NCI-H128 (cell line): ENCODE measurements at regions not wholly inside any gene's neighbourhood (a gene's known extent, or its start where the extent isn't known, plus 50 kb on each side); places are given as distances from the start of the nearest gene placed in this dataset.
"Not testable (repeated sequence)": the region's sequence is repeated elsewhere in the genome, so short reads cannot be mapped to it uniquely, and the experiment has no call there.

Experiments
- DNase-seq: peaks from one replicate; lab custom pipeline; 2025; ENCODE audit not compliant: unreplicated experiment; lab: John Stamatoyannopoulos, UW

DNA sequence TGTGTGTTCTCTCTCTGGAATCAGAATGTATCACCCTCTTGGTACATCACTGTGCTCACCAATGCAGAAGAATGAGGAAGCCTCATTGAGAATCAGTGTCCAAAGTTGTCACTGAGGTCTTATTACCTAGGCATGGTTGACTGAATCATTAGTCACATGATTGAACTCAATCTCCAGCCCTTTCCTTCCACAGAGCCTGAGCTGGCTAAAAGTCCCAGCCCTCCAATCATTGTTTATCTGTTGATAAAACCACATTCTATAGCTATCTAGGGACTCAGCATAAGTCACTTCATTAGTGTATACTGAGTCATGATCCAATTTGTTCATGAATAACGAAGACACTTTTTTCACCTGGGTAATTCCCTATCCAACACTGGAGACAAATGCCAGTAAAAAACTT, 396.8 kb downstream of the TRAM1L1 start:
- DNase-seq = no peak

DNA sequence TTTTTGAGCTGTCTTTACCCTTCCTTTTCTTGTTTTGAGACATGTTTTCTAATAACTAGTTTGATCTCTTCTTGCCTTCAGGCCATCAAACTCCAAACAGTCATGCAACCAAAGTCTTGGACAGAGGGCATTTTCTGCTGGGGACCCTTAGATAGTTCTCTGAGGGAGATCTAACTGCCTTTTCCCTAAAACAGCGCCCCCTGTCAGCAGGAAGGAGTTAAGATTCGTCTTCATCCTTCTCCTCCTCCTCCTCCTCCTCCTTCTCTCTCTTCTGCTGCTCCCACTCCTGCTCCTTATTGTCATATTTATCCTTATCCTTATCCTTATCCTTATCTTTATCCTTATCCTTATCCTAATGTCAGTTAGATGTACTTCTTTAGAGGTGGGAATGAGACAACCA, 417.2 kb downstream of the TRAM1L1 start:
- DNase-seq = no peak

DNA sequence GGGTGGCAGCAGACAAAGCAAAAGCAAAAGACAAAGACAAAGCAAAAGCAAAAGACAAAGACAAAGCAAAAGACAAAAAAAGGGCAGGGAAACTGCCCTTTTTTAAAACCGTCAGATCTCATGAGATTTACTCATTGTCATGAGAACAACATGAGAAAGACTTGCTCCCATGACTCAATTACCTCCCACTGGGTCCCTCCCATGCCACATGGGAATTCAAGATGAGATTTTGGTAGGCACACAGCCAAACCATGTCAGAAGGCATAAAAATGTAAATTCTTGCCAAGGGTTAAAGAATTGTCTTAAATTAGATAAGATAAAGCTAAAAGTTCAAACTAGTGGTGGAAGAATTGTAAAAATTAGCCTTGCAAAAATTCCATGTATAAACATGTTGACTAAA, 419.7 kb downstream of the TRAM1L1 start:
- no peak for DNase-seq

DNA sequence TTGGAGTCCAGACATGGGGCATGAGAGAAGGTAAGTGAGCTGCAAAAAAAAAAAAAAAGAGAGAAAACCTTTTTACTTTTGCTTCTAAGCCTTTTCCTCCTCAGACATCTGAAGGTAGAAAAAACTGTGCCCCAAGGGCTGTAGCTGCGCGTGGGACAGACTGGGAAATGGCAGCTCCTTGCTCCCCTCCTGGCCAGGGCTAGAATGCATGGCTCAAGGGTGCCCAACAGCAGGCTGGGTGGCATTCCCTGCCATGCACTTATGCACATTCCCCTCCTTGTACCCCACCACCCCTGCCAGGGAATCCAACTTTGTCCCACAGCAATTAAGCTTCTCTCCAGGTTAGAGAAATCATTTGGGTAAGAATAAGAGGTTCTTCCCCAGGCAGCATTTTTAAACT, 421.2 kb downstream of the TRAM1L1 start:
- DNase-seq = no peak

DNA sequence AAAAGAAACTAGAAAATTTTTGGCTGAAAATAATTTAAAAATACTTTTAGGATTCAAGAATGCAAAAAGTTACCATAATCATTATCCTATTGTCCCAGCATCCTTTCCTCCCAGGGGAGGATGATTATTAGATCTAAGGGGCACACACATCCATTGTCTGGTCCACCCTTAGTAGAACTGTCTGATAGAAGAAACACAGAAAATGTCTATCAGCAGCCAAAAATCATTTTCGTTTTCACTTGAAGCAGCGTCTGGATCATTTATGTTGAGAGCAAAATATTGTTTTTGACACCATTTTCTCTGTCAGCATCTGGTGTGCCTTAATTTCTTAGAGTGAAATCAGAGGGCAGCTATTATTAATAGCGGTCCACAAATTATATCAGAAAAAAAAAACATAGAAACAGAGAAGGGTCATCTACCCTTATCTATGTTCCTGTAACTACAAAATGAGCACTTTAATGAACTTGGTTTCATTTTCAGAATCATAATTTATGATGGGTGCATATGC, 446.3 kb downstream of the TRAM1L1 start:
- no peak for DNase-seq

DNA sequence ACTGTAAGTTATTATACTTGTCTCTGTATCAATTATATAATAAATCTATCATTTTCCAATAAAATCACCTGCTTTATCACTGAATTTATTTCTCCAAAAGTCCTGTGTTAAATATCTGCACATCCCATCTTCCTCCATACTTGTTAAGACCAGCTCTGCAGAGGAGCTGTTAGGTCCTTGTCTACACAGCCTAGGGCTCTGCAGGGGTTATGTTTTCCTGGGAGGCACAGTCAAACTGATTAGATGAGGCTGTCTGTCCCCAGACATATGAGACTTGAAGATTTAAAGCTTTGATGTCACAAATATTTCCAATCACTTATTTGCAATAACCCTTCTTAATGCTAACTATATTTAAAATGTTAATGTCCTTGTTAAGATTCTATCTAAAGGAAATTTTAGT, 446.8 kb downstream of the TRAM1L1 start:
- no peak for DNase-seq

DNA sequence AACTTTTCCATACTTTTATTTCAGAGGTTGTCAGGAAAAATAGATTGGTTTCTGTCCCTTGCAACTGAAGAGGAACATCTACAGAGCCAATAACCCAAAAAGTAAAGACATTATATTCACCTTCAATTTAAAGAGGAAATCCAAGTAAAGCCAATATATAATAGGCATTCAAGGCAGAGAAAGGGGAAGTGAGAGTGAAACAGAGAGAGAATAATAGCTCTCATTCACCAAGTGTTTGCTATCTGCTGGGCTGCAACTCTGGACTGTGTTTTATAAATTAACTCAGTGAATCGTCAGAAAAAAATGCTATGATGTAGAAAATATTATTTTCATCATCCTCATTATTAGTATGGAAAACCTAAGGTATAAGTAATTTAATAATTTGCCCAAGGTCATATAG, 448.5 kb downstream of the TRAM1L1 start:
- no peak for DNase-seq

DNA sequence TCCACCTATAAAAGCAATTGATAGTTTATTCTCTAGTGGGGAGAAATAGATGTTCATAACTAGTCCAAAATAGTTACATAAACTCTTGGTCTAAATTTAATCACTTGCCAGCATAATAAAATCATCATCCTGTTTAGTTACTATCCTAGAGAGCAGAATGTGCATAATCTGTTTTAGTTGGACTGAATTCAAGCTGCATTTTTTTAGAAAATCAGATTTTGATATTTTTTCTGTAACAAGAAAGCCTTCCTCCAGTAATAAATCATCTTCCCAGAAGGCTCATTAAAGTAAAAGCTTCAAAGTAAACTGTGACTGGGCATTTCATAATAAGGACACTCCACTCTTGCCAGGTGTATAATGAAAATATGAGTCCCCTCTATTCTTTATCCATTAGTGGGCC, 453.1 kb downstream of the TRAM1L1 start:
- no peak for DNase-seq

DNA sequence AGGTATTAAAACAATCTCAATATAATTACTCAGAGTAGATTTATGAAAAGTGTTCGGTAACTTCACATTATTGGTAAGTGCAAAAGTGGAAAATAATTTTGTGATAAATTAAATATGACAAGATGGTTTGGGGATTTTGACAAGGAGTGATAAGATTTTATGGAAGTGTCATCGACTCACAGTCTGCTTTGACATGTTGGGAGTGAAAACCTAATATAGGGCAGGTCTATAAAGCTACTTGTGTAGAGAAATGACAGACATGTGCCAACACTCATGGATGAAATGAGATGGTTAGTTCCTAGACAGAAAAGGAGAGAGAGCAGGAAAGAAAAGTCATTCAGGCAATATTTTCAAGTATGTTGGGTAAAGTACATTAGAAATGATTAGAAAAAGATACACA, 456.8 kb downstream of the TRAM1L1 start:
- no peak for DNase-seq

DNA sequence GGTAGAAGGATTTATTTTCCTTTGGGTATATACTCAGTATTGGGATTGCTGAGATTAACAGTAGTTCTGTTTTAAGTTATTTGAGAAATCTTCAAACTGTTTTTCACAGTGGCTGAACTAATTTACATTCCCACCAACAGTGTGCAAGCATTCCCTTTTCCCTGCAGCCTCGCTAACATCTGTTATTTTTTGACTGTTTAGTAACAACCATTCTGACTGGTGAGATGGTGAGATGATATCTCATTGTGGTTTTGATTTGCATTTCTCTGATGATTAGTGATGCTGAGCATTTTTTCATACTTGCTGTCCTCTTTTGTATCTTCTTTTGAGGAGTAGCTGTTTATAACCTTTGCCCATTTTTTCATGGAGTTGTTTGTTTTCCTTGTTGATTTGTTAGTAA, 457.8 kb downstream of the TRAM1L1 start:
- no peak for DNase-seq

DNA sequence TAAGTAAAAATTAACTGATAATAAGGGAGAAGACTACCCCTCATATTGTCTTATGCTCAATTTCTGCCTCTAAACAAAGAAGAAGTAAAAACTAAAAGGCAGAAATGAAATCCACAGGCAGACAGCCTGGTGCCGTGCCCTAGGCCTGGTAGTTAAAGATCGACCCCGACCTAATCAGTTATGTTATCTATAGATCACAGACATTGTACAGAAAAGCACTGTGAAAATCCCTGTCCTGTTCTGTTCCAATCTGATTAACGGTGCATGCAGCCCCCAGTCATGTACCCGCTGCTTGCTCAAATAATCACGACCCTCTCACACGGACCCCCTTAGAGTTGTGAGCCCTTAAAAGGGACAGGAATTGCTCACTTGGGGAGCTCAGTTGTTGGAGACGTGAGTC, 465.9 kb downstream of the TRAM1L1 start:
- not testable (repeated sequence) for DNase-seq

DNA sequence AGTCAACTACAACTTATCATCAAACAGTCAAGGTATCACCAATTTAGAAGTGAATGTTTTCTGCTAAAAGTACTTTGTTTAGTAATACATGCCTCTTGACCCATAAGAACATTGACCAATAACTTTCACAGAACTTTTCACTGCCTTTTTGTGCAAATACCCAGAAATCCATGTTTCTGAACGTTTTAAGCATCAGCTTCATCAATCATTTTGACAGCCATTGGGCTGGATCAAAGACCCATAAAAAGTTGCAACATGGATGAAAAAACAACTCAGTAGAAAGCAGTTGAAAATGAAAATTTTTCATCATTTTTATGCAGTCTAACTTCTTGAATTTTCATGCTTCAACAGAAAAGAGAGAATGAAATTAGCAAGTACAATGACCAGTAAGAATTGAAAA, 466.7 kb downstream of the TRAM1L1 start:
- DNase-seq = no peak

DNA sequence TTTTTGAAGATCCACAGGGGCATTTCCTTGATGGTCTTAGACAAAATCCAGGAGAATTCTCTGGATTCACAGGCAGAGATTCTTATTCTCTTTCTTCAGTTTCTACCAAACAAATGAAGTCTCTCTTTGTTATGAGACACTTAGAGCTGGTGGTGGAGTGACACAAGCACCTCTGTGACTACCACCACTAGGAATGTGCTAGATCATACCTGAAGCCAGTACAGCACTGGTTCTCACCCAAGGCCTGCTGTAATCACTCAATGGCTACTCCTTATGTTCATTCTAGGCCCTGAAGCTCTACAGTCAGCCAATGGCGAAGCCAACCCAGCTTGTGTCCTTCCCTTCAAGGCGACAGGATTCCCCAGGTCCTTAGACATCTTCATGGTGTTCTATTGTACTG, 482.3 kb downstream of the TRAM1L1 start:
- no peak for DNase-seq

DNA sequence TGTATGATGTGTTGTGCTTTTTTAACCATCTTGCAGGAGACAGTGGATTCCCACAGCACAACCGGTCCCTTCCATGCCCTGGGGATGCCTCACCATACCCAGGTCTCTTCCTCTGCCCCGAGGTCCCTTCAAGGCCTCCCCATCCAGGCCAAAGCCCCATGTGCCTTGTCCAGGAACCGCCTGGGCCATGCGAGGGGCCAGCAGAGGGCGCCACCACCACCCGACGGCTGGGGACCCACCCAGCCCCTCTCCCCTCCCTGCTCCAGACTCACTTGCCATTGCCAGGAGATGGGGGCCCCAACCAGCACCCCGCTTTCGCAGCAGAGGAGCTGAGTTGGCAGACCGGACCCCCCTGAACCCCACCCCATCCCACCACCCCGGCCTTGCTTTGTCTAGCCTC, 485.5 kb downstream of the TRAM1L1 start:
- DNase-seq = no peak

DNA sequence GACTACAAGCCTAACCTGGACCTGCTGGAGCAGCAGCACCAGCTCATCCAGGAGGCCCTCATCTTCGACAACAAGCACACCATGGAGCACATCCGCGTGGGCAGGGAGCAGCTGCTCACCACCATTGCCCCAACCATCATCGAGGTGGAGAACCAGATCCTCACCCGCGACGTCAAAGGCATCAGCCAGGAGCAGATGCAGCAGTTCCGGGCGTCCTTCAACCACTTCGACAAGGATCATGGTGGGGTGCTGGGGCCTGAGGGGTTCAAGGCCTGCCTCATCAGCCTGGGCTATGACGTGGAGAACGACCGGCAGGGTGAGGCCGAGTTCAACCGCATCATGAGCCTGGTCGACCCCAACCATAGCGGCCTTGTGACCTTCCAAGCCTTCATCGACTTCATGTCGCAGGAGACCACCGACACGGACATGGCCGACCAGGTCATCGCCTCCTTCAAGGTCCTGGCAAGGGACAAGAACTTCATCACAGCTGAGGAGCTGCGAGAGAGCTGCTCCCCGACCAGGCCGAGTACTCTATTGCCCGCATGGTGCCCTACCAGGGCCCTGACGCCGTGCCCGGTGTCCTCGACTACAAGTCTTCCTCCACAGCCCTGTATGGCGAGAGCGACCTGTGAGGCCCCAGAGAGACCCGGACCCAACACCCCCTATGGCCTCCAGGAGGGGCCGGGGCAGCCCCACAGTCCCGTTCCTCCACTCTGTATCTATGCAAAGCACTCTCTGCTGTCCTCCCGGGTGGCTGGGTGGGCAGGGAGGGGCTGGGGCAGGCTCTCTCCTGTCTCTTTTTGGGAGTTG, 486.2 kb downstream of the TRAM1L1 start:
- no peak for DNase-seq

DNA sequence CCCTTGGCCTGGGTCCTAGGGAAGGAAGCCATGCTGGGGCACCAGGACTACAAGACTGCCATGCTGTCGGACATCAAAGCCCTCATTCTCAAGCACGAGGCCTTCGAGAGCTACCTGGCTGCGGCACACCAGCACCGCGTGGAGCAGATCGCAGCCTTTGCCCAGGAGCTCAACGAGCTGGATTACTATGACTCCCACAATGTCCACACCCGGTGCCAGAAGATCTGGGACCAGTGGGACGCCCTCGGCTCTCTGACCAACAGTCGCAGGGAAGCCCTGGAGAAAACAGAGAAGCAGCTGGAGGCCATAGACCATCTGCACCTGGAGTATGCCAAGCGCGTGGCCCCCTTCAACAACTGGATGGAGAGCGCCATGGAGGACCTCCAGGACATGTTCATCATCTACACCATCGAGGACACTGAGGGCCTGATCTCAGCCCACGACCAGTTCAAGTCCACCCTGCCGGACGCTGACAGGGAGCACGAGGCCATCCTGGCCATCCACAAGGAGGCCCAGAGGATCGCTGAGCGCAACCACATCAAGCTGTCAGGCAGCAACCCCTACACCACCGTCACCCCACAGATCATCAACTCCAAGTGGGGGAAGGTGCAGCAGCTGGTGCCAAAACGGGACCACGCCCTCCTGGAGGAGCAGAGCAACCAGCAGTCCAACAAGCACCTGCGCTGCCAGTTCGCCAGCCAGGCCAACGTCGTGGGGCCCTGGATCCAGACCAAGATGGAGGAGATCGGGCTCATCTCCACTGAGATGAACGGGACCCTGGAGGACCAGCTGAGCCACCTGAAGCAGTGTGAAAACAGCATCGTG, 487.0 kb downstream of the TRAM1L1 start:
- no peak for DNase-seq

DNA sequence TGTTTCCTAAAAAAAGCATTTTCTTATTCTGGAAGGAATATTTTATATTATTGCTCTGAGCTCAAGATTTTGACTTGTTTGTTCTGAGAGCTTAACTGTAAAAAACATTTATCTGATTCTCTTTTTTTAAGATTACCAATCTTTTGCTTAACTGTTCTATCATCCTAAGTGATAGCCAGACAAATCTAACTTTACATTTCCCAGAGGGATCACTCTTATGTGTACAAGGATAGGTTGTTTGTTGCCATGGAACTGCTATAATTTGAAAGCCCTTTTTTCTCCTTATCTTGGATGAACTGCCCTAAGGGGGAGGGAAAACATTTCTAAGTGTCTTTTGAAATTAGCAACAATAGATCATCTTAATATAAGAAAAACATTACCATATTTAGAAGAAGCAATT, 494.7 kb downstream of the TRAM1L1 start:
- no peak for DNase-seq

DNA sequence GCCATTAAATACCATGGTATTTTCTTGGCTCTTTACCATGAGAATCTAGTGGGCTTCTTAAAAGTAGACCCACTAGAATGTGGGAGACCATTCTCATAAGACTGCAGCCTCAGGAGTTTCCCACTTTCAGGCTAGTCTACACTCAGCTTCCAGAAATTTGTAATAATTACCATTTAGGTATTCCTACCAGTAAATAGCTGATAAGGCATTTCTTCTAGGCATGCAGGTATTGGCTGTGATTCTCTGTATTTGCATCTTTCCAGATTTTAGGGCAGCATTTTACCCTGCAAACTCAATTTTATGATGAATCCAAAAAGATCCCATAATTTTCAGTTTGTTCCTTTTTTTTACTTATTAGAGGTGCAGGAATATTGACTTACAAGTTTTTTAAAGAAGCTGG, 496.6 kb downstream of the TRAM1L1 start:
- no peak for DNase-seq

DNA sequence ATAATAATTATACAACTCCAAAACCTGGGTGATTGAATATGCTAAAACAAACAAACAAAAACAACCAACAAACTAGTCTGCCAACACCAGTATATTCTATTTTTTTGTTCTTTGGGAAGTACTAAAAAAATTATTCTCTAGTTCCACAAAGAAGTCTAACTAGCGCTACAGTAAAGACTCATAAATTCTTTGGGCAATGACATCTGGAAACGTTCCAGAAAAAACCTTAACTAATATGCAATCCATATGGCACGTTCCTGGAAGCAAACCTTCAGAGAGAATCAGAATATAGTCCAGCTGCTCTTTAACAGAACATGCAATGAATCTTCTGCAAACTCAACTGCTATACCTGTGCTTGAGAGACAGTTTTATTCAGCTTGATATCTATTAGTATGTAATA, 500.1 kb downstream of the TRAM1L1 start:
- DNase-seq = no peak

DNA sequence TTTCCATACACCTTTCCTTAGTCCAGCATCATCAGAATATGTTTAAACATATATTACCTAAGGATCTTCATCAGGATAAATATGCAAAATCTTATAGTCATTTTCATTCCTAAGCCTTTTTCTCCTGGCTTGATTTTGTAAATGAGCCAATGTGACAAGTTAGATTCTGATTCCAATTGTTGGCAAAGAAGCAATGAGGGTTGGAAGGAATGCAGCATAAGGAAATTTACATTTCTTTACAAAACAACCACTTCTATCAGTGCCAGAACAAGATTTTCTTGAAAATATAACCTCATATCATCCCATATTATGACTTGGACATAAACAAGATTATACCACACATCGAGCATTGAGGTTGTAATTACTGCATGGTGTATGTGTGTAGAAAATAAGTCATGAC, 508.1 kb downstream of the TRAM1L1 start:
- no peak for DNase-seq

DNA sequence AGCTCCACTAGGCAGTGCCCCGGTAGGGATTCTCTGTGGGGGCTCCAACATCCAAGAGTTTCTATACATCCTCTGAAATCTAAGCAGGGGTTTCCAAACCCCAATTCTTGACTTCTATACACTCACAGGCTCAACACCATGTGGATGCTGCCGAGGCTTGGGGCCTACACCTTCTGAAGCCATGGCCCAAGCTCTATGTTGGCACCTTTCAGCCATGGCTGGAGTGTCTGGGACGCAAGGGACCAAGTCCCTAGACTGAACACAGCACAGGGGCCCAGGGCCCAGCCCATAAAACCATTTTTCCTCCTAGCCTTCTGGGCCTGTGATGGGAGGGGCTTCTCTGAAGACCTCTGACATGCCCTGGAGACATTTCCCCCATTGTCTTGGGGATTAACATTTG, 511.8 kb downstream of the TRAM1L1 start:
- DNase-seq = no peak

DNA sequence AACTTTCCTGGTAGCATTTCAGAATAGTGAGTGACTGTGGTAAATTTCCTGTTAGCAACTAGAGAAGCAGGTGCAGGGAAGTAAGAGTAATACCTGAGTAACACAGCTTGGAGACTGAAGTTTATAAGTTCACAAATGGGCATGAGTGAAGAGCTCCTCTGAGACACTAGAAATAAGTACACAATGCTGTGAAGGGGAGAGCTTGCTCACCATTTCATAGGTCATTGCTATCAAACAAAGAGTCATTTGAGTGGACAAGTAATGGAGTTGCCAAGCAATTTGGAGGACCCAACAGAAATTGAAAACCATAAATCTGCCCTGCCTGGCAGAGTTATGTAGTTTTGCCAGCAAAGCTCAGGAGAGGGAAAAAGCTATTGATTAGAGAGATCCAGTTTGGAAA, 523.6 kb downstream of the TRAM1L1 start:
- DNase-seq = no peak
